PC-3 (cell line): ENCODE measurements at regions not wholly inside any gene's neighbourhood (a gene's known extent, or its start where the extent isn't known, plus 50 kb on each side); places are given as distances from the start of the nearest gene placed in this dataset.

ENCODE experiments used
- EZH2phosphoT487 ChIP-seq: fragments of 300-600 bp; sonication (generic); IDR thresholded peaks from 2 replicates; pipeline ENCODE4 v1.6.1; 2018; ENCODE audit warnings: mild to moderate bottlenecking, antibody characterized with exemption, low read length, borderline replicate concordance
- TF ChIP-seq, protein P1 (sequence below): fragments of 300-600 bp; sonication (generic); conservative IDR thresholded peaks from 2 replicates; pipeline ENCODE4 v1.5.1; 2017; ENCODE audit warnings: antibody characterized with exemption, low read depth, mild to moderate bottlenecking, low read length

DNA sequence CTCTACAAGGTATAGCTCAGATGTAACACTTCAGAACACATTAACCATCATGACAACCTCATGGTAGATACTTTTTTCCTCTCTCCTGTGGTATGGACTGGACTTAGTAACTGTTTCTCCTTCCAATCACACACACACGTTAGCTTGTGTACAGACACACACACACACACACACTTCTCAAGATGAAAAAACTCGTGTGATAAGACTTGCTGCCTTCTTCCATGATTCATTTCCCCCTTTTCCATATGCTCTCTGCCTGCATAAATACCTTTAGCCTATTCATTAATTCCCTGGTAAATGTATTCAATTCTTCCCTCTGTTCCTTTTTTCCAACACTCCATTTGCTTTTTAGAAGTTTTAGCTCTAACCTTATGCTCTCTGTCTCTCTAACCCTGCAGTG, 118.9 kb upstream of the TANK start:
- TF ChIP-seq EZH2phosphoT487, result no peak
- TF ChIP-seq, protein P1, sequence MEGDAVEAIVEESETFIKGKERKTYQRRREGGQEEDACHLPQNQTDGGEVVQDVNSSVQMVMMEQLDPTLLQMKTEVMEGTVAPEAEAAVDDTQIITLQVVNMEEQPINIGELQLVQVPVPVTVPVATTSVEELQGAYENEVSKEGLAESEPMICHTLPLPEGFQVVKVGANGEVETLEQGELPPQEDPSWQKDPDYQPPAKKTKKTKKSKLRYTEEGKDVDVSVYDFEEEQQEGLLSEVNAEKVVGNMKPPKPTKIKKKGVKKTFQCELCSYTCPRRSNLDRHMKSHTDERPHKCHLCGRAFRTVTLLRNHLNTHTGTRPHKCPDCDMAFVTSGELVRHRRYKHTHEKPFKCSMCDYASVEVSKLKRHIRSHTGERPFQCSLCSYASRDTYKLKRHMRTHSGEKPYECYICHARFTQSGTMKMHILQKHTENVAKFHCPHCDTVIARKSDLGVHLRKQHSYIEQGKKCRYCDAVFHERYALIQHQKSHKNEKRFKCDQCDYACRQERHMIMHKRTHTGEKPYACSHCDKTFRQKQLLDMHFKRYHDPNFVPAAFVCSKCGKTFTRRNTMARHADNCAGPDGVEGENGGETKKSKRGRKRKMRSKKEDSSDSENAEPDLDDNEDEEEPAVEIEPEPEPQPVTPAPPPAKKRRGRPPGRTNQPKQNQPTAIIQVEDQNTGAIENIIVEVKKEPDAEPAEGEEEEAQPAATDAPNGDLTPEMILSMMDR, result no peak
